ENCODE measurements at regions not wholly inside any gene's neighbourhood (a gene's known extent, or its start where the extent isn't known, plus 50 kb on each side); places are given as distances from the start of the nearest gene placed in this dataset.

GRCh38 chr21:36647279-36648093, 51.4 kb upstream of the SIM2 start:
- Histone ChIP-seq H4K20me1 (ENCODE audit: insufficient read depth) (no peaks in the 10 kb centered on the region), H3K27ac (ENCODE audit: low read depth in 2 of 2, low read length in 1 of 2) (no peak overlapping the region), H3K4me2 (peak overlapping the region; percentile 59; the same call in 1 of the 2 replicates), H3K27me3 (ENCODE audit: insufficient read depth) (peaks cover 36% of the 10 kb centered on the region), H3K4me1 (ENCODE audit: control insufficient read depth in 1 of 2, insufficient read depth in 2 of 2, low read depth in 1 of 2, low read length in 1 of 2) (no peaks in the 10 kb centered on the region), H3K36me3 (replicated peaks in 1 of 2; ENCODE audit: control insufficient read depth in 1 of 2, insufficient read depth in 2 of 2, low read length in 1 of 2) (no peaks in the 10 kb centered on the region), H3F3A (replicated peaks; ENCODE audit: insufficient read depth) (no peaks in the 10 kb centered on the region), H3K79me2 (ENCODE audit: insufficient read depth) (no peaks in the 10 kb centered on the region), H3K9me3 (no peaks in the 10 kb centered on the region), H2AFZ (ENCODE audit: low read depth) (peak overlapping the region; percentile 70; the same call in 1 of the 2 replicates), H3K9ac (no peak overlapping the region), H3K4me3 (ENCODE audit: low read depth in 2 of 2, low read length in 1 of 2) (peak overlapping the region in 1 of 2 experiments; percentile 26; a peak in 1 of 4 replicates), H3K9me2 (no peaks in the 10 kb centered on the region)
- 29% methylated on average over 15 of the region's 15 CpGs for WGBS (ENCODE audit: low lambda C conversion rate)
- ChIA-PET POLR2A (no interaction called here), CTCF (interaction anchor here (1.8 kb wide), 1 partner anchor 17 kb away, joined by 6 read pairs; no protein-coding TSS in a partner anchor)
- 0 out of 2 replicates have a peak, but pooled peaks have one; percentile 14 for TF ChIP-seq JUND (IDR thresholded peaks at IDR 0.05)
- peak; percentile 13; the same call in 1 of the 2 replicates for TF ChIP-seq USF1 (IDR thresholded peaks at IDR 0.05; ENCODE audit: borderline replicate concordance, low read depth)
- TF ChIP-seq RAD21 (IDR thresholded peaks at IDR 0.05; ENCODE audit: low read length), result no peak
- TF ChIP-seq FOSL2 (IDR thresholded peaks at IDR 0.05; ENCODE audit: borderline replicate concordance, low read depth), result peak; percentile 28; the same call in 1 of the 2 replicates
- DNase-seq, result no peak
